HEK293 (cell line): ENCODE measurements at regions not wholly inside any gene's neighbourhood (a gene's known extent, or its start where the extent isn't known, plus 50 kb on each side); places are given as distances from the start of the nearest gene placed in this dataset.

Experiments
- CTCF ChIA-PET: fragments of 350-600 bp; formaldehyde crosslinking; extraction: SDS; loops from one replicate; lab custom pipeline; 2021; ENCODE audit warnings: antibody characterized with exemption; lab: Yijun Ruan, JAX
- POLR2A ChIA-PET: fragments of 300-600 bp; formaldehyde crosslinking; extraction: SDS; loops from one replicate; lab custom pipeline; 2020; ENCODE audit warnings: antibody characterized with exemption, inconsistent platforms; lab: Yijun Ruan, JAX
- H3K27ac ChIP-seq: fragments of 200-500 bp; sonication (Bioruptor generic); 2 replicates; pipeline ENCODE4 v1.5.1; 2014; ENCODE audit warnings: low read depth, low read length, control low read depth, inconsistent platforms; ENCODE audit errors: extremely low read depth
- H3K36me3 ChIP-seq, 2 experiments: fragments of 200-500 bp in 1 of 2; sonication (Bioruptor generic) in 1 of 2; 1 replicate in 1 of 2; 2 replicates in 1 of 2; pipeline ENCODE4 v1.5.1; 2014 to 2017; ENCODE audit warnings: inconsistent platforms in 2 of 2, low read length in 2 of 2; ENCODE audit not compliant: control insufficient read depth in 2 of 2, insufficient read depth in 1 of 2
- H3K4me1 ChIP-seq: fragments of 200-500 bp; sonication (Bioruptor generic); 2 replicates; pipeline ENCODE4 v1.5.1; 2014; ENCODE audit warnings: mild to moderate bottlenecking, low read length, inconsistent platforms; ENCODE audit not compliant: control insufficient read depth, insufficient read depth
- H3K4me3 ChIP-seq: 2 replicates; pipeline ENCODE4 v1.5.1; 2011; ENCODE audit warnings: low read depth, mild to moderate bottlenecking, control low read depth, low read length, moderate library complexity
- H3K9me3 ChIP-seq: fragments of 200-500 bp; sonication (Bioruptor generic); 2 replicates; pipeline ENCODE4 v1.5.1; 2014; ENCODE audit warnings: low read depth, low read length, inconsistent platforms; ENCODE audit not compliant: control insufficient read depth, insufficient read depth
- ELK4 ChIP-seq: IDR thresholded peaks from 2 replicates; pipeline ENCODE4 v1.6.1; 2011; ENCODE audit warnings: mild to moderate bottlenecking, low read depth, low read length, borderline replicate concordance
- KLF1 ChIP-seq: fragments of 450-650 bp; formaldehyde crosslinking; IDR thresholded peaks from 2 replicates; pipeline ENCODE4 v1.5.1; 2016; ENCODE audit warnings: missing biosample characterization, missing genetic modification characterization
- KLF17 ChIP-seq: fragments of 450-650 bp; formaldehyde crosslinking; IDR thresholded peaks from 2 replicates; pipeline ENCODE4 v1.5.1; 2016; ENCODE audit warnings: missing biosample characterization, missing genetic modification characterization
- KLF8 ChIP-seq: fragments of 450-650 bp; formaldehyde crosslinking; IDR thresholded peaks from 2 replicates; pipeline ENCODE4 v1.5.1; 2016; ENCODE audit warnings: missing biosample characterization, missing genetic modification characterization
- SP7 ChIP-seq: fragments of 450-650 bp; formaldehyde crosslinking; IDR thresholded peaks from 2 replicates; pipeline ENCODE4 v1.5.1; 2016; ENCODE audit warnings: missing biosample characterization, missing genetic modification characterization
- WT1 ChIP-seq: fragments of 450-650 bp; formaldehyde crosslinking; IDR thresholded peaks from 2 replicates; pipeline ENCODE4 v1.5.1; 2016; ENCODE audit warnings: missing biosample characterization, missing genetic modification characterization
- YY2 ChIP-seq: fragments of 450-650 bp; formaldehyde crosslinking; IDR thresholded peaks from 2 replicates; pipeline ENCODE4 v1.5.1; 2016; ENCODE audit warnings: missing biosample characterization, missing genetic modification characterization
- ZBTB49 ChIP-seq: fragments of 450-650 bp; formaldehyde crosslinking; IDR thresholded peaks from 2 replicates; pipeline ENCODE4 v1.5.1; 2016; ENCODE audit warnings: missing biosample characterization, missing genetic modification characterization, low read depth
- ZBTB7A ChIP-seq: fragments of 450-650 bp; formaldehyde crosslinking; IDR thresholded peaks from 2 replicates; pipeline ENCODE4 v1.5.1; 2016; ENCODE audit warnings: low read depth, missing biosample characterization, missing genetic modification characterization
- ZFHX2 ChIP-seq: fragments of 450-650 bp; formaldehyde crosslinking; conservative IDR thresholded peaks from 2 replicates; pipeline ENCODE4 v1.5.1; 2016; ENCODE audit warnings: missing biosample characterization, missing genetic modification characterization
- ZFP3 ChIP-seq: fragments of 450-650 bp; formaldehyde crosslinking; IDR thresholded peaks from 2 replicates; pipeline ENCODE4 v1.5.1; 2016; ENCODE audit warnings: low read depth, missing biosample characterization, missing genetic modification characterization
- ZNF114 ChIP-seq: fragments of 450-650 bp; formaldehyde crosslinking; IDR thresholded peaks from 2 replicates; pipeline ENCODE4 v1.5.0; 2017; ENCODE audit warnings: missing biosample characterization, missing genetic modification characterization
- ZNF184 ChIP-seq: fragments of 450-650 bp; IDR thresholded peaks from 2 replicates; pipeline ENCODE4 v1.5.1; 2018; ENCODE audit warnings: missing biosample characterization, mild to moderate bottlenecking, missing genetic modification characterization
- ZNF362 ChIP-seq: fragments of 450-650 bp; formaldehyde crosslinking; IDR thresholded peaks from 2 replicates; pipeline ENCODE4 v1.5.1; 2016; ENCODE audit warnings: missing biosample characterization, missing genetic modification characterization
- ZNF426 ChIP-seq: fragments of 450-650 bp; formaldehyde crosslinking; IDR thresholded peaks from 2 replicates; pipeline ENCODE4 v1.5.1; 2017; ENCODE audit warnings: missing biosample characterization, missing genetic modification characterization, mild to moderate bottlenecking, inconsistent platforms, moderate library complexity
- ZNF473 ChIP-seq: fragments of 450-650 bp; formaldehyde crosslinking; IDR thresholded peaks from 2 replicates; pipeline ENCODE4 v1.5.1; 2017; ENCODE audit warnings: missing biosample characterization, missing genetic modification characterization
- ZNF48 ChIP-seq: fragments of 450-650 bp; formaldehyde crosslinking; IDR thresholded peaks from 2 replicates; pipeline ENCODE4 v1.5.1; 2016; ENCODE audit warnings: missing biosample characterization, missing genetic modification characterization
- ZNF529 ChIP-seq: fragments of 450-650 bp; formaldehyde crosslinking; IDR thresholded peaks from 2 replicates; pipeline ENCODE4 v1.5.1; 2017; ENCODE audit warnings: missing genetic modification characterization, missing biosample characterization; ENCODE audit not compliant: insufficient replicate concordance
- ZNF548 ChIP-seq: fragments of 450-650 bp; formaldehyde crosslinking; IDR thresholded peaks from 2 replicates; pipeline ENCODE4 v1.5.1; 2016; ENCODE audit warnings: missing biosample characterization, missing genetic modification characterization
- ZNF561 ChIP-seq: fragments of 450-650 bp; IDR thresholded peaks from 2 replicates; pipeline ENCODE4 v1.5.1; 2018; ENCODE audit warnings: missing biosample characterization, missing genetic modification characterization, borderline replicate concordance
- ZNF596 ChIP-seq: fragments of 450-650 bp; IDR thresholded peaks from 2 replicates; pipeline ENCODE4 v1.5.0; 2018; ENCODE audit warnings: missing biosample characterization, mild to moderate bottlenecking, missing genetic modification characterization, moderate library complexity
- ZNF692 ChIP-seq: fragments of 450-650 bp; formaldehyde crosslinking; IDR thresholded peaks from 2 replicates; pipeline ENCODE4 v1.5.1; 2016; ENCODE audit warnings: missing biosample characterization, missing genetic modification characterization
- ZSCAN23 ChIP-seq: fragments of 450-650 bp; formaldehyde crosslinking; IDR thresholded peaks from 2 replicates; pipeline ENCODE4 v1.5.1; 2016; ENCODE audit warnings: missing biosample characterization, missing genetic modification characterization

GRCh38 chr6:28719275-28719940 is 193.7 kb downstream of the GPX5 start (continued):
- no peak for TF ChIP-seq ELK4
- TF ChIP-seq ZNF114 (tag by site-specific recombination): no peak
- TF ChIP-seq KLF1: no peak
- TF ChIP-seq ZNF561 (tag by site-specific recombination): peak; percentile 74

GRCh38 chr6:28720357-28721231 is 194.9 kb downstream of the GPX5 start:
- Histone ChIP-seq H3K4me3 (no peak overlapping the region), H3K27ac (no peak overlapping the region), H3K4me1 (no peaks in the 10 kb centered on the region), H3K9me3 (no peaks in the 10 kb centered on the region), H3K36me3 (no peaks in the 10 kb centered on the region)
- CTCF ChIA-PET: interaction anchor here (0.6 kb wide), 1 partner anchor 41 kb away, joined by 4 read pairs; no protein-coding TSS in a partner anchor
- TF ChIP-seq ZBTB7A (tag by site-specific recombination) (no peak), ZNF548 (tag by site-specific recombination) (no peak), ZFP3 (tag by site-specific recombination) (no peak), ZNF529 (tag by site-specific recombination) (no peak), ZNF596 (tag by site-specific recombination) (no peak), SP7 (tag by site-specific recombination) (no peak), ZNF426 (tag by site-specific recombination) (no peak), ZNF473 (no peak), ZNF184 (tag by site-specific recombination) (no peak), YY2 (no peak), ZFHX2 (tag by site-specific recombination) (no peak), ZSCAN23 (tag by site-specific recombination) (no peak), ZNF48 (no peak), ZNF362 (tag by site-specific recombination) (no peak), WT1 (tag by site-specific recombination) (no peak), KLF8 (tag by site-specific recombination) (no peak), ZBTB49 (tag by site-specific recombination) (no peak), KLF17 (tag by site-specific recombination) (no peak), ZNF692 (tag by site-specific recombination) (no peak)
- POLR2A ChIA-PET: no interaction called here
